ENCODE measurements at regions not wholly inside any gene's neighbourhood (a gene's known extent, or its start where the extent isn't known, plus 50 kb on each side); places are given as distances from the start of the nearest gene placed in this dataset.

DNA sequence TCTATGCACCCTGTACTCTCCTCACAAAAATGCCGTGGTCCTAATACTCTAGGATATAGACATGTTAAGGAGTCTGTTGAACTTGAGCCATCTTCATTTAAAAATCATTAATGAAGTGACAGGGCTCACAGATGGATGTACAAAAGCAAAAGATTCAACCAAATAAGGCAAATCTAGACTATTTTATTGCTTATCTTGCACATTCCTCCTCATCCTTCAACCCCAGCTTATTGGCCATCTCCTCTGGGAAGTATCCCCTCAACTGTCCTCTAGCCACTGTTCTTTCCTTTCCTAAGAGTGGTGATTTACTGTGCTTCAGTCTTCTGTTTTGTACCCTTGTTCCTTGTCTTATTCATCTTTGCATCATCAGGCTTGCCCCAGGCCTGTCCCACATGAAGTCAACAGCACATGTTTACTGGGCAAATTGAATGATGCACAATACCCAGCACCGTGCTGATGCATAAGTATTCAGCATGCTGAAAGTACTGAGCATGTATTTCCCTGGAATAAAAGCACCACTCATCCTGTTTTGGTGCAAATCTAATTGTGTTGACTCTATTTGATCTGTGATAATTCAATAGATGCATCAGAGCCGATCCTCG, 287.3 kb upstream of the CLNK start:
- TF ChIP-seq, protein P1, sequence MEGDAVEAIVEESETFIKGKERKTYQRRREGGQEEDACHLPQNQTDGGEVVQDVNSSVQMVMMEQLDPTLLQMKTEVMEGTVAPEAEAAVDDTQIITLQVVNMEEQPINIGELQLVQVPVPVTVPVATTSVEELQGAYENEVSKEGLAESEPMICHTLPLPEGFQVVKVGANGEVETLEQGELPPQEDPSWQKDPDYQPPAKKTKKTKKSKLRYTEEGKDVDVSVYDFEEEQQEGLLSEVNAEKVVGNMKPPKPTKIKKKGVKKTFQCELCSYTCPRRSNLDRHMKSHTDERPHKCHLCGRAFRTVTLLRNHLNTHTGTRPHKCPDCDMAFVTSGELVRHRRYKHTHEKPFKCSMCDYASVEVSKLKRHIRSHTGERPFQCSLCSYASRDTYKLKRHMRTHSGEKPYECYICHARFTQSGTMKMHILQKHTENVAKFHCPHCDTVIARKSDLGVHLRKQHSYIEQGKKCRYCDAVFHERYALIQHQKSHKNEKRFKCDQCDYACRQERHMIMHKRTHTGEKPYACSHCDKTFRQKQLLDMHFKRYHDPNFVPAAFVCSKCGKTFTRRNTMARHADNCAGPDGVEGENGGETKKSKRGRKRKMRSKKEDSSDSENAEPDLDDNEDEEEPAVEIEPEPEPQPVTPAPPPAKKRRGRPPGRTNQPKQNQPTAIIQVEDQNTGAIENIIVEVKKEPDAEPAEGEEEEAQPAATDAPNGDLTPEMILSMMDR (IDR thresholded peaks at IDR 0.05) = no peak
- TF ChIP-seq POLR2AphosphoS5 (IDR thresholded peaks at IDR 0.05; ENCODE audit: insufficient read depth in 1 of 2, low read depth in 1 of 2) = no peak
